Hepatocyte (in vitro differentiated cells): ENCODE measurements at regions not wholly inside any gene's neighbourhood (a gene's known extent, or its start where the extent isn't known, plus 50 kb on each side); places are given as distances from the start of the nearest gene placed in this dataset.
"Not testable (repeated sequence)": the region's sequence is repeated elsewhere in the genome, so short reads cannot be mapped to it uniquely, and the experiment has no call there.

ENCODE experiments used
- DNase-seq: peaks from one replicate; pipeline ENCODE4 v3.0.0-alpha.2; 2016; ENCODE audit warnings: low spot score
- H2AFZ ChIP-seq: fragments of 200-600 bp; sonication (generic); 2 replicates; pipeline ENCODE4 v1.6.0; 2016; ENCODE audit warnings: antibody characterized with exemption, mild to moderate bottlenecking
- H3K27ac ChIP-seq: fragments of 200-600 bp; sonication (generic); 2 replicates; pipeline ENCODE4 v1.5.1; 2016; ENCODE audit warnings: mild to moderate bottlenecking
- H3K27me3 ChIP-seq: fragments of 200-600 bp; sonication (generic); 2 replicates; pipeline ENCODE4 v1.6.1; 2016
- H3K36me3 ChIP-seq: fragments of 200-600 bp; sonication (generic); replicated peaks from 2 replicates; pipeline ENCODE4 v1.5.1; 2016; ENCODE audit warnings: low read depth; ENCODE audit not compliant: insufficient read depth
- H3K4me1 ChIP-seq: fragments of 200-600 bp; sonication (generic); 2 replicates; pipeline ENCODE4 v1.5.1; 2016; ENCODE audit warnings: mild to moderate bottlenecking, moderate library complexity; ENCODE audit not compliant: insufficient read depth
- H3K4me2 ChIP-seq: fragments of 200-600 bp; sonication (generic); 2 replicates; pipeline ENCODE4 v1.6.0; 2016
- H3K4me3 ChIP-seq: fragments of 200-600 bp; sonication (generic); 2 replicates; pipeline ENCODE4 v1.5.1; 2016; ENCODE audit warnings: mild to moderate bottlenecking
- H3K79me2 ChIP-seq: fragments of 200-600 bp; sonication (generic); 2 replicates; pipeline ENCODE4 v1.6.0; 2017; ENCODE audit warnings: mild to moderate bottlenecking
- H3K9me2 ChIP-seq: fragments of 200-600 bp; sonication (generic); replicated peaks from 2 replicates; pipeline ENCODE4 v1.6.0; 2017; ENCODE audit warnings: mild to moderate bottlenecking; ENCODE audit not compliant: insufficient read depth
- H3K9me3 ChIP-seq: fragments of 200-600 bp; sonication (generic); 2 replicates; pipeline ENCODE4 v1.5.1; 2016; ENCODE audit warnings: low read depth, mild to moderate bottlenecking
- H4K20me1 ChIP-seq: fragments of 200-600 bp; sonication (generic); 2 replicates; pipeline ENCODE4 v1.6.0; 2016; ENCODE audit warnings: mild to moderate bottlenecking; ENCODE audit not compliant: insufficient read depth, poor library complexity, severe bottlenecking
- CTCF ChIP-seq: fragments of 200-600 bp; sonication (generic); IDR thresholded peaks from 2 replicates; pipeline ENCODE4 v1.5.1; 2016; ENCODE audit warnings: antibody characterized with exemption, mild to moderate bottlenecking; ENCODE audit not compliant: poor library complexity
- EZH2 ChIP-seq: fragments of 200-600 bp; sonication (generic); IDR thresholded peaks from 2 replicates; pipeline ENCODE4 v1.6.1; 2016; ENCODE audit warnings: antibody characterized with exemption, mild to moderate bottlenecking, borderline replicate concordance
- EZH2phosphoT487 ChIP-seq: fragments of 200-600 bp; sonication (generic); IDR thresholded peaks from one replicate; pipeline ENCODE4 v1.6.1; 2018; ENCODE audit warnings: antibody characterized with exemption, mild to moderate bottlenecking, low read depth, moderate library complexity; ENCODE audit not compliant: unreplicated experiment, severe bottlenecking
- WGBS: methylation state at CpG from one replicate; pipeline ENCODE4 v1.1.6; 2016; ENCODE audit warnings: low lambda C conversion rate; ENCODE audit errors: missing lambda C conversion rate; 5-methylcytosine and 5-hydroxymethylcytosine counted together

- H3K27me3 ChIP-seq = peaks cover 36% of the 10 kb centered on the region
- H3K4me1 ChIP-seq = no peaks in the 10 kb centered on the region
- no peaks in the 10 kb centered on the region for H3K79me2 ChIP-seq
- no peak overlapping the region for H2AFZ ChIP-seq
- H3K36me3 ChIP-seq = no peaks in the 10 kb centered on the region
- H3K27ac ChIP-seq = no peak overlapping the region
- no peaks in the 10 kb centered on the region for H4K20me1 ChIP-seq
- no peak for DNase-seq
- TF ChIP-seq EZH2 = no peak
- no peak for TF ChIP-seq CTCF
- TF ChIP-seq EZH2phosphoT487 = no peak
- H3K9me2 ChIP-seq = no peaks in the 10 kb centered on the region
- WGBS = 92% methylated on average over 1 of the region's 1 CpG
- H3K4me2 ChIP-seq = no peak overlapping the region
- no peaks in the 10 kb centered on the region for H3K9me3 ChIP-seq
- H3K4me3 ChIP-seq = no peak overlapping the region
Observed at GRCh38 chr7:142498364-142498763, 240.5 kb upstream of the PRSS58 start.

- Histone ChIP-seq H3K9me2 (no peaks in the 10 kb centered on the region), H3K36me3 (no peaks in the 10 kb centered on the region), H3K79me2 (no peaks in the 10 kb centered on the region), H3K4me2 (no peak overlapping the region), H3K27me3 (peaks cover 36% of the 10 kb centered on the region), H3K4me1 (no peaks in the 10 kb centered on the region), H4K20me1 (no peaks in the 10 kb centered on the region), H3K9me3 (no peaks in the 10 kb centered on the region), H2AFZ (no peak overlapping the region), H3K27ac (no peak overlapping the region), H3K4me3 (no peak overlapping the region)
- peak; percentile 78 for TF ChIP-seq CTCF
- no peak for TF ChIP-seq EZH2
- 13% methylated on average over 8 of the region's 8 CpGs for whole genome bisulfite sequencing
- peak; percentile 45 for DNase-seq
Observed at GRCh38 chr7:142496545-142496991, 238.7 kb upstream of the PRSS58 start.

GRCh38 chr7:142495879-142496278, 238.0 kb upstream of the PRSS58 start:
- not testable (repeated sequence) for H4K20me1 ChIP-seq, H3K9me3 ChIP-seq, H3K36me3 ChIP-seq, H3K79me2 ChIP-seq, H3K27ac ChIP-seq, H3K4me3 ChIP-seq, H3K4me1 ChIP-seq, H3K4me2 ChIP-seq, H3K9me2 ChIP-seq, DNase-seq, H2AFZ ChIP-seq
- 66% methylated on average over 3 of the region's 3 CpGs for WGBS
- H3K27me3 ChIP-seq = peaks cover 36% of the 10 kb centered on the region

- H3K27ac ChIP-seq, H2AFZ ChIP-seq, H3K79me2 ChIP-seq, H3K36me3 ChIP-seq, H4K20me1 ChIP-seq, H3K4me2 ChIP-seq, H3K4me1 ChIP-seq, DNase-seq, H3K4me3 ChIP-seq, H3K9me3 ChIP-seq, H3K9me2 ChIP-seq: not testable (repeated sequence)
- peaks cover 36% of the 10 kb centered on the region for H3K27me3 ChIP-seq
Observed at GRCh38 chr7:142495301-142495700, 237.4 kb upstream of the PRSS58 start.

- TF ChIP-seq EZH2phosphoT487 = no peak
- TF ChIP-seq CTCF = no peak
- no peak for TF ChIP-seq EZH2
- Histone ChIP-seq H3K27me3 (peaks cover 34% of the 10 kb centered on the region), H3K4me3 (no peak overlapping the region), H2AFZ (no peak overlapping the region), H3K36me3 (no peaks in the 10 kb centered on the region), H3K9me2 (no peaks in the 10 kb centered on the region), H3K4me1 (no peaks in the 10 kb centered on the region), H3K79me2 (no peaks in the 10 kb centered on the region), H4K20me1 (no peaks in the 10 kb centered on the region), H3K27ac (no peak overlapping the region), H3K9me3 (no peaks in the 10 kb centered on the region), H3K4me2 (no peak overlapping the region)
- 75% methylated on average over 2 of the region's 2 CpGs for WGBS
- no peak for DNase-seq
Observed at GRCh38 chr7:142494021-142494420, 236.2 kb upstream of the PRSS58 start.
